22Rv1 (cell line): ENCODE measurements at regions not wholly inside any gene's neighbourhood (a gene's known extent, or its start where the extent isn't known, plus 50 kb on each side); places are given as distances from the start of the nearest gene placed in this dataset.

Experiments
- H3K27ac ChIP-seq: fragments of 450-650 bp; 2 replicates; pipeline ENCODE4 v1.5.1; 2017
- CTCF ChIP-seq: fragments of 450-650 bp; IDR thresholded peaks from 2 replicates; pipeline ENCODE4 v1.5.1; 2017; ENCODE audit warnings: mild to moderate bottlenecking
- ZFX ChIP-seq: fragments of 450-650 bp; IDR thresholded peaks from 2 replicates; pipeline ENCODE4 v1.6.1; 2017; ENCODE audit warnings: antibody characterized with exemption, borderline replicate concordance

GRCh38 chr1:199333180-199333579 lies 694.3 kb upstream of the NR5A2 start:
- no peak overlapping the region for H3K27ac ChIP-seq

GRCh38 chr1:199335496-199335895 lies 692.0 kb upstream of the NR5A2 start:
- no peak overlapping the region for H3K27ac ChIP-seq
- TF ChIP-seq ZFX (no peak), CTCF (no peak)

More at GRCh38 chr1:199333180-199333579, 694.3 kb upstream of the NR5A2 start:
- TF ChIP-seq CTCF = no peak
- TF ChIP-seq ZFX = no peak

GRCh38 chr1:199336745-199337640 lies 690.5 kb upstream of the NR5A2 start:
- no peak overlapping the region for H3K27ac ChIP-seq
- no peak for TF ChIP-seq CTCF
- TF ChIP-seq ZFX = no peak

- H3K27ac ChIP-seq = no peak overlapping the region
- TF ChIP-seq CTCF (no peak), ZFX (no peak)
These were observed 688.8 kb upstream of the NR5A2 start for GRCh38 chr1:199338760-199339159.

GRCh38 chr1:199352351-199352750 lies 675.2 kb upstream of the NR5A2 start:
- TF ChIP-seq CTCF (no peak), ZFX (no peak)
- H3K27ac ChIP-seq = no peak overlapping the region

- no peak overlapping the region for H3K27ac ChIP-seq
- no peak for TF ChIP-seq ZFX
- TF ChIP-seq CTCF = no peak
These were observed 673.6 kb upstream of the NR5A2 start for GRCh38 chr1:199353906-199354305.

GRCh38 chr1:199356561-199356960 lies 670.9 kb upstream of the NR5A2 start:
- no peak for TF ChIP-seq ZFX
- TF ChIP-seq CTCF = no peak

More at GRCh38 chr1:199356561-199356960, 670.9 kb upstream of the NR5A2 start:
- H3K27ac ChIP-seq = no peak overlapping the region
